Lower leg skin (tissue), 4 donors: ENCODE measurements at regions not wholly inside any gene's neighbourhood (a gene's known extent, or its start where the extent isn't known, plus 50 kb on each side); places are given as distances from the start of the nearest gene placed in this dataset.
"Not testable (repeated sequence)": the region's sequence is repeated elsewhere in the genome, so short reads cannot be mapped to it uniquely, and the experiment has no call there.

Experiments
- DNase-seq, 2 donors: peaks; one replicate each; pipeline ENCODE4 v3.0.0-alpha.2; 2019; ENCODE audit warnings: low spot score in 2 of 2
- H3K4me3 ChIP-seq: fragments of 200-600 bp; sonication (generic); 2 replicates; pipeline ENCODE4 v1.5.1; 2017; ENCODE audit warnings: mild to moderate bottlenecking, low read depth; ENCODE audit not compliant: poor library complexity, severe bottlenecking
- CTCF ChIP-seq, 3 donors: fragments of 450-650 bp; IDR thresholded peaks; one replicate each; pipeline ENCODE4 v1.5.1; 2016; ENCODE audit warnings: antibody characterized with exemption in 3 of 3, mild to moderate bottlenecking in 3 of 3, moderate library complexity in 2 of 3
- POLR2A ChIP-seq, 2 donors: fragments of 450-650 bp; IDR thresholded peaks; one replicate each; pipeline ENCODE4 v1.6.1; 2016 to 2017; ENCODE audit warnings: antibody characterized with exemption in 2 of 2, mild to moderate bottlenecking in 1 of 2, moderate library complexity in 1 of 2
- WGBS, 2 donors: methylation state at CpG; one replicate each; pipeline ENCODE4 v1.1.5; 2018; 5-methylcytosine and 5-hydroxymethylcytosine counted together
- intact Hi-C: fragments of 100-400 bp; cut with DNase I; formaldehyde crosslinking; loops from one replicate; pipeline ENCODE4 v1.15.0; 2023; ENCODE audit warnings: low total_unique reads

- 67 to 77% methylated on average over 4 of the region's 4 CpGs for WGBS, 2 donors
Measured at GRCh38 chr2:35962585-35963146, 392.9 kb upstream of the CRIM1 start.

GRCh38 chr2:35960596-35960995 lies 395.0 kb upstream of the CRIM1 start:
- WGBS, 2 donors: 26 to 28% methylated on average over 1 of the region's 1 CpG
- intact Hi-C loops: no loop called here
- H3K4me3 ChIP-seq: no peak overlapping the region
- DNase-seq: no peak
- TF ChIP-seq CTCF (IDR thresholded peaks at IDR 0.05) (no peak), POLR2A (IDR thresholded peaks at IDR 0.05) (no peak)

More at GRCh38 chr2:35962585-35963146, 392.9 kb upstream of the CRIM1 start:
- TF ChIP-seq POLR2A (IDR thresholded peaks at IDR 0.05): no peak
- TF ChIP-seq CTCF (IDR thresholded peaks at IDR 0.05): no peak
- intact Hi-C loops: no loop called here
- no peak for DNase-seq
- no peak overlapping the region for H3K4me3 ChIP-seq

DNA sequence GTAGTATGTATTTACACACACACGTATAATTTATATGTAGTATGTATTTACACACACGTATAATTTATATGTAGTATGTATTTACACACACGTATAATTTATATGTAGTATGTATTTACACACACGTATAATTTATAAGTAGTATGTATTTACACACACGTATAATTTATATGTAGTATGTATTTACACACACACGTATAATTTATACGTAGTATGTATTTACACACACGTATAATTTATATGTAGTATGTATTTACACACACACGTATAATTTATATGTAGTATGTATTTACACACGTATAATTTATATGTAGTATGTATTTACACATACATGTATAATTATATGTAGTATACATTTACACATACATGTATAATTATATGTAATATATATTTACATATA lies 398.5 kb upstream of the CRIM1 start:
- intact Hi-C loops, DNase-seq, H3K4me3 ChIP-seq: not testable (repeated sequence)
- 95 to 96% methylated on average over 10 of the region's 10 CpGs for WGBS, 2 donors

- intact Hi-C loops: no loop called here
- H3K4me3 ChIP-seq: no peak overlapping the region
- DNase-seq: no peak
- TF ChIP-seq CTCF (IDR thresholded peaks at IDR 0.05) (no peak), POLR2A (IDR thresholded peaks at IDR 0.05) (no peak)
- WGBS, 2 donors: 42 to 45% methylated on average over 2 of the region's 2 CpGs
Measured at GRCh38 chr2:35946478-35946877, 409.1 kb upstream of the CRIM1 start.

- H3K4me3 ChIP-seq: no peak overlapping the region
- intact Hi-C loops: no loop called here
- WGBS, 2 donors: 60 to 63% methylated on average over 4 of the region's 4 CpGs
- DNase-seq: no peak
- TF ChIP-seq POLR2A (IDR thresholded peaks at IDR 0.05): no peak
- TF ChIP-seq CTCF (IDR thresholded peaks at IDR 0.05): no peak
Measured at GRCh38 chr2:35938838-35939237, 416.7 kb upstream of the CRIM1 start.

GRCh38 chr2:35933031-35933430 lies 422.5 kb upstream of the CRIM1 start:
- TF ChIP-seq CTCF (IDR thresholded peaks at IDR 0.05) (no peak), POLR2A (IDR thresholded peaks at IDR 0.05) (no peak)
- DNase-seq: no peak
- WGBS, 2 donors: 77 to 81% methylated on average over 1 of the region's 1 CpG
- intact Hi-C loops: no loop called here
- H3K4me3 ChIP-seq: no peak overlapping the region
